Activated CD8-positive, alpha-beta T cell treated with anti-CD3 and anti-CD28 coated beads, Interleukin-2, amount 10 ng/mL, durations not matched to agents 7 days and 5 days (primary cell): ENCODE measurements at regions not wholly inside any gene's neighbourhood (a gene's known extent, or its start where the extent isn't known, plus 50 kb on each side); places are given as distances from the start of the nearest gene placed in this dataset.

Experiments
- ATAC-seq: fragments of 150-1000 bp; cut with Tn5 transposase; one replicate; pipeline ENCODE4 v1.10.0; 2021; ENCODE audit warnings: moderate library complexity
- CTCF ChIA-PET: fragments of 350-600 bp; sonication (Branson Sonifier 250); formaldehyde crosslinking; loops from one replicate; lab custom pipeline; 2021; ENCODE audit warnings: antibody characterized with exemption; lab: Charles Lee
- POLR2A ChIA-PET: fragments of 350-600 bp; sonication (Branson Sonifier 250); formaldehyde crosslinking; loops from one replicate; lab custom pipeline; 2021; ENCODE audit warnings: antibody characterized with exemption; lab: Charles Lee
- DNase-seq: peaks from one replicate; pipeline ENCODE4 v3.0.0-alpha.2; 2020
- H3K27ac Mint-ChIP-seq: one replicate; pipeline ENCODE4 v1.8.0; 2021; ENCODE audit warnings: mild to moderate bottlenecking, mixed read lengths
- H3K27me3 Mint-ChIP-seq: one replicate; pipeline ENCODE4 v1.8.0; 2021; ENCODE audit warnings: low read depth, mixed read lengths
- H3K36me3 Mint-ChIP-seq: one replicate; pipeline ENCODE4 v1.8.0; 2021; ENCODE audit warnings: low read depth, mixed read lengths
- H3K4me1 Mint-ChIP-seq: one replicate; pipeline ENCODE4 v1.8.0; 2021; ENCODE audit warnings: low read depth, mixed read lengths
- H3K4me3 Mint-ChIP-seq: one replicate; pipeline ENCODE4 v1.8.0; 2021; ENCODE audit warnings: mild to moderate bottlenecking, mixed read lengths
- H3K9me3 Mint-ChIP-seq: one replicate; pipeline ENCODE4 v1.8.0; 2022; ENCODE audit warnings: mixed read lengths; ENCODE audit not compliant: insufficient read depth

DNA sequence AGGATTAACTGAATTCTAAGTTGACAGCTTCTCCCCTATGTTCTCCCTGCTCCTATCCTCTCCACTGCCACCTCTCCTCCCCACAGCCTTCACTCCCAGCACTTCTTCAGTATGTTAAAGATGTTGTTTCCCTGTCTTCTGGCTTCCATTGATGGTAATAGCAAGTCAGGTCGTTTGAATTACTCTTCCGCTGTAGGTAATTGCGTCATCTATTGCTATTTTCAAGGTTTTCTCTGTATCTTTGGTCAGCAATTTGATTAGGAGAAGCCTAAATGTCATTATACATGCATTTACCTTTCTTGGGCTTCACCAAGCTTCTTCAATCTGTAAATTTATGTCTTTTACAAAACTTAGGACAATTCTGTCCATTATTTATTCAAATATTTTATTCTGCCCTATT, 377.3 kb upstream of the KLF12 start:
- no peak for ATAC-seq
- no peak overlapping the region for H3K27ac Mint-ChIP-seq
- peaks cover 9% of the 10 kb centered on the region for H3K27me3 Mint-ChIP-seq
- CTCF ChIA-PET = no interaction called here
- no peaks in the 10 kb centered on the region for H3K36me3 Mint-ChIP-seq
- H3K9me3 Mint-ChIP-seq = no peaks in the 10 kb centered on the region
- no peak overlapping the region for H3K4me3 Mint-ChIP-seq
- no peak for DNase-seq
- H3K4me1 Mint-ChIP-seq = no peaks in the 10 kb centered on the region
- POLR2A ChIA-PET = interaction anchor here (0.6 kb wide), 1 partner anchor 1913 kb away, joined by 3 read pairs; no protein-coding TSS in a partner anchor

DNA sequence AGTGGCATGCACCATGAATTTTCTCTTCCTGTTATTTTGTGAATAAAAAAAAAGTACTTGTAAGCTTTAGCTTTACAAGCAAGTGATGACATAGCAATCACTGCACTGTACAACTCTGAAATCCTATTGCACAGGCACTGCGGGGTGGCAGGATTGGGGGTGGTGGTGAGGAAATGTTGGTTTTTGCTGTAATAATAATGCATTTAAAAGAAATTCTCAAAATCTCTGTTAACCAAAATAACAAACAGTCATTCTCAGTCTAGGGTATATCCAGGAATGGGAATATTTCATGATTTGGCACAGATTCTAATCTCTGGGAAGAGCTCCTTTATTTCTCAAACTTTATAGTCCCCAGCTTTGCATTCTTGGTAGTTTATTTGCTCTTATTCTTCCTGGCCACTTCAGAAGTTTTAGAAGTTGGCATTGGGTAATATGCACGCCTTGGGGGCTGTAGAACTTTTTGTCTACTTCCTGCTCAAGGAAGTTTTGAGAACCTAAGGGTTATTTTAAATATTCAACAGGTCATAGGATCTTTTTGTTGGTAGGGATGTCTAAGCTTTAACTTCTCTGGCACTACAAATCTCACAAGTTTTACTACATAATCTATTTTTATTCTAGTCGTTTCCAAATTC, 353.0 kb upstream of the KLF12 start:
- ATAC-seq (no peak), DNase-seq (no peak)
- no peak overlapping the region for H3K4me3 Mint-ChIP-seq
- CTCF ChIA-PET = no interaction called here
- H3K27ac Mint-ChIP-seq = no peak overlapping the region
- POLR2A ChIA-PET = interaction anchor here (0.6 kb wide), 1 partner anchor 234 kb away, joined by 4 read pairs; no protein-coding TSS in a partner anchor
- H3K27me3 Mint-ChIP-seq = peaks cover 5% of the 10 kb centered on the region
- H3K36me3 Mint-ChIP-seq = no peaks in the 10 kb centered on the region
- no peaks in the 10 kb centered on the region for H3K4me1 Mint-ChIP-seq
- no peaks in the 10 kb centered on the region for H3K9me3 Mint-ChIP-seq

DNA sequence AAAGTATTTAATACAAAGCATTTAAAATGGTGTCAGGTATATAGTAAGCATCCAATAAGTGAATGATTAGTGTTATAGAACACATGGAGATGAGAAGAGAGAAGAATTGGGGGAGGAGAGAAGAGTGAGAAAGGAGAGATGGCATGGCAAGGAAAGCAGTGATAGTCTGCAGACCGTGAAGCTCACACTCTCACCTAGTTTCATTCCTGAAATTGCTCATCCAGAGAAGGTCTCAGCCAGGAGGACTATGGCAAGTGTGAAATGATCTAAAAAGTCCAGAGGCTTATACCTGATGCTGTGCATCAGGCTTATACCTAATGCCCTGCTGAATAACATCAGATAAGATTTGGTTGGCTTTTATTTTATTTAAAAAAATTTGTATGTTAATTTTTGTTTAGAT, 351.6 kb upstream of the KLF12 start:
- POLR2A ChIA-PET = no interaction called here
- H3K4me3 Mint-ChIP-seq = no peak overlapping the region
- CTCF ChIA-PET = no interaction called here
- H3K9me3 Mint-ChIP-seq = no peaks in the 10 kb centered on the region
- H3K36me3 Mint-ChIP-seq = no peaks in the 10 kb centered on the region
- no peak for ATAC-seq
- no peaks in the 10 kb centered on the region for H3K4me1 Mint-ChIP-seq
- H3K27me3 Mint-ChIP-seq = peaks cover 5% of the 10 kb centered on the region
- H3K27ac Mint-ChIP-seq = no peak overlapping the region
- no peak for DNase-seq

DNA sequence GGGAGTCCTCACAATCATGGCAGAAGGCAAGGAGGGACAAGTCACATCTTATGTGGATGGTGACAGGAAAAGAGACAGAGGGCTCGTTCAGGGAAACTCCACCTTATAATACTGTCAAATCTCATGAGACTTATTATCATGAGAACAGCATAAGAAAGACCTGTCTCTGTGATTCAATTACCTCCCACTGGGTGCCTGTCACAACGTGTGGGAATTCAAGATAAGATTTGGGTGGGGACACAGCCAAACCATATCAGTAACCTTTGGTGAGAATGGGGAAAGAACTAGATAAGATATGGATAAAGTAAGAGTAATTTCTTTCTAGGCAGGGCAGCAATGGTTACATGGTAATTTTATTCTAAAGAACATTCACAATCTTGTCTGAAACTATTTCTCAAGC, 344.9 kb upstream of the KLF12 start:
- Mint-ChIP-seq H3K9me3 (no peaks in the 10 kb centered on the region), H3K4me1 (no peaks in the 10 kb centered on the region), H3K27me3 (no peaks in the 10 kb centered on the region), H3K4me3 (no peak overlapping the region), H3K36me3 (no peaks in the 10 kb centered on the region), H3K27ac (no peak overlapping the region)
- no peak for ATAC-seq
- no peak for DNase-seq
- ChIA-PET CTCF (no interaction called here), POLR2A (no interaction called here)

DNA sequence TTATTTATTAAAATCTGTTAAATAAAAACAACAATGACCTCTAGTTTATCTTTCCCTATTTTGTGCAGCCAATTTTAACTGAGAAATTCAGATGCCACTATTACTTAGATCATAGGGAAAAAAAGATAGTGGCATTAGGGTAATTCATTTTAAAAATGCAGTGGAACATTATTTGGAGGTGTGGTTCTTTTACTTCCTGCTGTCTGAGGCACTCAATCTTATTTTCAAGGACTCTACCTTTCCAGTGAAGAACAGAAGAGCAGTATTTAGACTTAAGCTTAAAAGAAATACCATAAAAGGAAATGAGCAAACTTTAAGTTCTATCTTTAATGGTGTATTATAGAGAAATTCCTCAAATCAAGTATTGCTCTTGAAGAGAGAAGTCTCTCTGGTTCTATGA, 342.6 kb upstream of the KLF12 start:
- ChIA-PET POLR2A (no interaction called here), CTCF (interaction anchor here (0.6 kb wide), 1 partner anchor 13 kb away, joined by 3 read pairs; no protein-coding TSS in a partner anchor)
- no peaks in the 10 kb centered on the region for H3K36me3 Mint-ChIP-seq
- no peaks in the 10 kb centered on the region for H3K4me1 Mint-ChIP-seq
- H3K9me3 Mint-ChIP-seq = no peaks in the 10 kb centered on the region
- no peak overlapping the region for H3K4me3 Mint-ChIP-seq
- H3K27me3 Mint-ChIP-seq = no peaks in the 10 kb centered on the region
- no peak for ATAC-seq
- no peak for DNase-seq
- H3K27ac Mint-ChIP-seq = no peak overlapping the region

DNA sequence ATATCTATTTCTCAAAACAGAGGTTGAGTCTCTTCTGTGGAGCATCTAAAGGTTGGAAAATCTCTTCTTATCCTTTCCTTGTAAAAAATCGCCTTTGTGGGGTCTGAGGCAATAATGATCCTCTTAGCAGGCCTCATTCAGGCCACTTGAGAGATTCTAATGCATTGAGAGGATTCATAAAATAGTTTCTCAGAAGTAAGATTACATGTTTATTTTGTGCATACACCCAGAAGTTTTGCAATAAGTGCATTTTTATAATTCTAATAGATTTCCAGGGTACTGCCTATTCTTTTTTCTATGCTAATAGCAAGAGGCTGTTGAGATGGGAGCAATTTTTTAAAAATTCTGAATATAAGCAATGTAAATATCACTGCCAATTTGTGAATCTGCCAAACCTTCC, 342.2 kb upstream of the KLF12 start:
- Mint-ChIP-seq H3K27me3 (no peaks in the 10 kb centered on the region), H3K4me1 (no peaks in the 10 kb centered on the region), H3K9me3 (no peaks in the 10 kb centered on the region), H3K4me3 (no peak overlapping the region), H3K36me3 (no peaks in the 10 kb centered on the region), H3K27ac (no peak overlapping the region)
- POLR2A ChIA-PET = no interaction called here
- CTCF ChIA-PET = interaction anchor here (0.6 kb wide), 1 partner anchor 13 kb away, joined by 3 read pairs; no protein-coding TSS in a partner anchor
- no peak for ATAC-seq
- no peak for DNase-seq

DNA sequence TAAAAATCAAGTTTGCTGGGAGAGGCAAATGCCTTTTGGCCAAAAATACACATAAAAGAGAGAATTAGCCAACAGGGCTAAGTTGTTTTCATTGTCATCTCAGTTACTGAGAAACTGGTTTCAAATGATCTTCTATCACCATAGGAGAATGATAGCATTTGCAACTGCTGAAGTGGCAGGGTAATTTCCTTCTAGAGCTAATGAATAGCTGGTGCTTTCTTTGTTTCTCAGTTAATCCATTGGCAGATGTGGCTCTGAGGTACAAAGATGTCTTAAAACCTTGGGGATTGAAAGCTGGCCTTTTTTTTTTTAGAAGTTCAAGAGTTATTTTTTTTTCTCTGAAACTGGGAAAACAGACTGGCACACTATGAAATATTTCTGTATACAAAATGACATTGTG, 332.7 kb upstream of the KLF12 start:
- Mint-ChIP-seq H3K27me3 (no peaks in the 10 kb centered on the region), H3K27ac (no peak overlapping the region), H3K4me1 (no peaks in the 10 kb centered on the region), H3K36me3 (no peaks in the 10 kb centered on the region), H3K9me3 (no peaks in the 10 kb centered on the region), H3K4me3 (no peak overlapping the region)
- ATAC-seq (no peak), DNase-seq (no peak)
- ChIA-PET CTCF (no interaction called here), POLR2A (no interaction called here)

DNA sequence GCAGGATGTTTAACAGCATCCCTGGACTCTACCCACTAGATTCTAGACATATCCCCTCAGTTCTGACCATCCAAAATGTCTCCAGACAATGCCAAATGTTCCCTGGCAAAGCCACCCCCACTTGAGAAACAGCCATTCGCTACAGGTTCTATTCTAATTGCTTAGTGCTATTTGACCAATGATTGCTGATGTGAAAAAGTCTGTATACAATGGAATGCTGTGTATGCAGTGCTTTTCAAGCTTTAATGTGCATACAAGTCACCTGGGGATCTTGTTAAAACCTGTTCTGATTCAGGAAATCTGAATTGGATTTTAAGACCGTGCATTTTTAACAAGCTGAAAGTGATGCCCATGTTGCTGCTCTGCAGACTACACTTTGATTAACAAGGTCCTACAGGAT, 331.8 kb upstream of the KLF12 start:
- CTCF ChIA-PET = no interaction called here
- ATAC-seq = no peak
- POLR2A ChIA-PET = no interaction called here

DNA sequence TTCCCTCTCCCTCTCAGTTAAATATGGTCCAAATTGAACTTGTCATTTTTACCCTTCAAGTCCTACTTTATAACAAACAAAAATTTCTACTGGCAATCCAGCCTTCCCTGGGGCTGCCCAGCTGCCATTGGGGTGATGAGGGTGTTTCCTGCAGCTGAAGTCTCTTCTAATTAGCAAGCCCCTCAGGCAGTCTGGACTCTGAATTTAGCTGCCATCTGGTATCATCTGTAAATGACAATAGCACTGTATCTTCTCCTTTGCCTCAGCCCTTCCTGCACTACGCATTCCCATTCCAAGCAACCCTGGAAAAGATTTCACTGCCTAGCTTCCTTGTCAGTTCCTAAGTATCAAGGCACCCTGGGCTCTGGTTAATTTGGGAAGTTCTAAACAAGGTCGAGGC, 331.1 kb upstream of the KLF12 start:
- Mint-ChIP-seq H3K27ac (no peak overlapping the region), H3K27me3 (no peaks in the 10 kb centered on the region), H3K9me3 (no peaks in the 10 kb centered on the region), H3K36me3 (no peaks in the 10 kb centered on the region), H3K4me3 (no peak overlapping the region), H3K4me1 (no peaks in the 10 kb centered on the region)
- DNase-seq = no peak
- no peak for ATAC-seq
- CTCF ChIA-PET = no interaction called here
- POLR2A ChIA-PET = no interaction called here

More for the DNA sequence above, 331.8 kb upstream of the KLF12 start:
- Mint-ChIP-seq H3K27me3 (no peaks in the 10 kb centered on the region), H3K4me1 (no peaks in the 10 kb centered on the region), H3K36me3 (no peaks in the 10 kb centered on the region), H3K9me3 (no peaks in the 10 kb centered on the region), H3K4me3 (no peak overlapping the region), H3K27ac (no peak overlapping the region)
- DNase-seq = no peak

DNA sequence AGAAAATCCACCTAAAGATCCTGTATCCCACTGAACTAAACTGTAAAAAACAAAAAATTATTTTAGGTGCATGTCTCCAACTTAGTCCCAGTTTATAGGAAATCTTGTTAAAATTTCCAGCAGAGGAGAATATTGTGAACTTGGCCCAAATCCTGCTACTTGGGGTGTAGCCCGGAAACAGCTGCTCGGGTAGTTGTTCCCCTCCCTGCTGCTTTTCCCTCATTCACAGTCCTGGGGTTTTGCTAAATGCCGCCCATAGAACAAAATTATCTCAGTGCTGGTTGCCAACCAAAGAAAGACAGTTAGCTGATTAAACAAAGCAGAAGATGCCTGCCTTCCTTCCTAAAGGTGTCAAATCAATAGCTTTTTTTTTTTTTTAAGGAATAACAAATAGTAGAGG, 330.5 kb upstream of the KLF12 start:
- ChIA-PET CTCF (no interaction called here), POLR2A (no interaction called here)
- Mint-ChIP-seq H3K36me3 (no peaks in the 10 kb centered on the region), H3K4me3 (no peak overlapping the region), H3K27me3 (no peaks in the 10 kb centered on the region), H3K27ac (no peak overlapping the region), H3K9me3 (no peaks in the 10 kb centered on the region), H3K4me1 (no peaks in the 10 kb centered on the region)
- no peak for DNase-seq
- no peak for ATAC-seq

DNA sequence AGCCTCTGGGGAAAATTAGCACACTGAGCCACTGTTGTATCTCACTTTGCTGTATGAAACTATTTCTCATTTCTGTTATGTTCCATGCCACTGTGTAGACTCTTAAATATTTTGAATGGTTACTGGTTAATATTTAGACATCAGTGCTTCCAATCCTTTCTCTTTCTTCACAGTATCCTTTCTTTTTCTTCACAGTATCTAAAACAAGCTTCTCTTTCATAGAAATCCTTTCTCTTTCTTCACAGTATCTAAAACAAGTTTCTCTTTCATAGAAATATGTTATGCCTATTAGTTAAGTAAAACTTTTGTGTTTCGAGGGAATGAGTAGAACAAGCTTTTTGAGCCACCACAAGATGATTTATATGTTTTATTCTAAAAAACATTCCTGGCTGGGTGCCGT, 326.8 kb upstream of the KLF12 start:
- Mint-ChIP-seq H3K4me3 (no peak overlapping the region), H3K9me3 (no peaks in the 10 kb centered on the region), H3K27me3 (peaks cover 3% of the 10 kb centered on the region), H3K36me3 (no peaks in the 10 kb centered on the region), H3K27ac (no peak overlapping the region), H3K4me1 (no peaks in the 10 kb centered on the region)
- DNase-seq = no peak
- POLR2A ChIA-PET = no interaction called here
- CTCF ChIA-PET = no interaction called here
- ATAC-seq = no peak

DNA sequence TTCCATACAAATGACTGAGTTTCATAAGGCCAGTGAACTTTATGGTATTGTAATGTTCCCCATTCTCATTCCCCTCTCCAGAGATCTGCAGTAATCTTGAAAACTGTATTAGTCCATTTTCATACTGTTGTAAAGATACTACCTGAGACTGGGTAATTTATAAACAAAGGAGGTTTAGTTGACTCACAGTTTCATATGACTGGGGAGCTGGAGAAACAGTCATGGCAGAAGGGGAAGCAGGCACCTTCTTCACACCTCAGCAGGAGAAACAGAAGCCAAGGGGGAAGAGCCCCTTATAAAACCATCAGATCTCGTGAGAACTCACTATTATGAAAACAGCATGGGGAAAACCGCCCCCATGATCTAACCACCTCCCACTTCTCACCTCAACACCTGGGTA, 318.7 kb upstream of the KLF12 start:
- ATAC-seq (no peak), DNase-seq (no peak)
- Mint-ChIP-seq H3K4me3 (no peak overlapping the region), H3K4me1 (no peaks in the 10 kb centered on the region), H3K27me3 (peaks cover under 1% of the 10 kb centered on the region), H3K9me3 (peaks cover 3% of the 10 kb centered on the region), H3K27ac (no peak overlapping the region), H3K36me3 (no peaks in the 10 kb centered on the region)
- CTCF ChIA-PET = no interaction called here
- POLR2A ChIA-PET = no interaction called here

DNA sequence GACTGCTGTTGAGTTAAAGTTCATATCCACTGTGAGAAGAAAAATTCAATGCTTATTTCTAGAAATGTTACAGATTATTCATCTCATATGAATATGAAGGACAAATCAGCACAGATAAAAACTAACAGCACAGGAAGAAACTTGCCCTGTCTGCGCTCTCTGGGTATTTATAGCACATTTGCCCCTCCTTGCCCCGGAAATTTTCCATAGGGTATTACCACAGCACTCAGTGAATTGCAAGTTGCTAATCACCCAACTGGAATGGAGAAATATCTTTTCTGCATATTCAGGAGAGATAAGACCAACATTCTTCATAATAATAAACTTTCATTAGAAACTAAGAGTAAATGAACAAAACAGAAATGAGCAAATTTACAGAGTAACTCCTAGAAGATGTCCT, 318.0 kb upstream of the KLF12 start:
- no peak overlapping the region for H3K4me3 Mint-ChIP-seq
- DNase-seq (no peak), ATAC-seq (no peak)
- ChIA-PET CTCF (no interaction called here), POLR2A (no interaction called here)
- peaks cover 3% of the 10 kb centered on the region for H3K9me3 Mint-ChIP-seq
- H3K27ac Mint-ChIP-seq = no peak overlapping the region
- no peaks in the 10 kb centered on the region for H3K4me1 Mint-ChIP-seq
- no peaks in the 10 kb centered on the region for H3K27me3 Mint-ChIP-seq
- no peaks in the 10 kb centered on the region for H3K36me3 Mint-ChIP-seq
